B cell (primary cell): ENCODE measurements at regions not wholly inside any gene's neighbourhood (a gene's known extent, or its start where the extent isn't known, plus 50 kb on each side); places are given as distances from the start of the nearest gene placed in this dataset.

ENCODE experiments used
- ATAC-seq: fragments of 200-7000 bp; cut with Tn5 transposase; one replicate; pipeline ENCODE4 v1.10.0; 2021; ENCODE audit warnings: low read depth, mild to moderate bottlenecking, moderate number of reproducible peaks, moderate library complexity
- CTCF ChIA-PET: fragments of 350-600 bp; sonication (Branson Sonifier 250); formaldehyde crosslinking; loops from one replicate; lab custom pipeline; 2021; ENCODE audit warnings: antibody characterized with exemption, inconsistent platforms; lab: Charles Lee
- POLR2A ChIA-PET: fragments of 350-600 bp; sonication (Branson Sonifier 250); formaldehyde crosslinking; loops from one replicate; lab custom pipeline; 2021; ENCODE audit warnings: antibody characterized with exemption; lab: Charles Lee
- DNase-seq: peaks from one replicate; pipeline ENCODE4 v3.0.0; 2013
- H2AFZ ChIP-seq: 2 replicates; pipeline ENCODE4 v1.6.1; 2012; ENCODE audit warnings: mild to moderate bottlenecking, low read depth, low read length; ENCODE audit not compliant: insufficient read depth, poor library complexity, severe bottlenecking
- H3K27ac ChIP-seq, 2 donors: 1 replicate in 1 of 2; 2 replicates in 1 of 2; pipeline ENCODE4 v1.5.1; 2012 to 2013; ENCODE audit warnings: low read length in 2 of 2, mild to moderate bottlenecking in 2 of 2, moderate library complexity in 1 of 2
- H3K27me3 ChIP-seq, 4 experiments: fragments of 200-600 bp in 1 of 4; sonication (generic) in 1 of 4; replicated peaks in 1 of 4; 1 replicate in 2 of 4; 2 replicates in 2 of 4; pipeline versions ENCODE4 v1.6.1 to v1.7.0; 2013 to 2016; ENCODE audit warnings: low read length in 3 of 4, mild to moderate bottlenecking in 2 of 4, mixed read lengths in 1 of 4, moderate library complexity in 1 of 4; ENCODE audit not compliant: insufficient read depth in 4 of 4, control insufficient read depth in 3 of 4; ENCODE audit errors: control extremely low read depth in 1 of 4
- H3K36me3 ChIP-seq, 2 experiments: replicated peaks in 1 of 2; 1 replicate in 1 of 2; 2 replicates in 1 of 2; pipeline versions ENCODE4 v1.6.1 to v1.7.1; 2013; ENCODE audit warnings: low read length in 1 of 2; ENCODE audit not compliant: insufficient read depth in 2 of 2, control insufficient read depth in 1 of 2; ENCODE audit errors: control extremely low read depth in 1 of 2, extremely low read depth in 1 of 2
- H3K4me1 ChIP-seq, 2 donors: fragments of 200-600 bp in 1 of 2; sonication (generic) in 1 of 2; 1 replicate in 1 of 2; 2 replicates in 1 of 2; pipeline versions ENCODE4 v1.5.1 to v1.6.1; 2013 to 2017; ENCODE audit warnings: low read length in 2 of 2; ENCODE audit not compliant: control insufficient read depth in 2 of 2, insufficient read depth in 2 of 2
- H3K4me2 ChIP-seq: replicated peaks from 2 replicates; pipeline ENCODE3; 2012; ENCODE audit warnings: mild to moderate bottlenecking, low read depth, low read length; ENCODE audit not compliant: poor library complexity, severe bottlenecking
- H3K4me3 ChIP-seq, 5 experiments: fragments of 200-600 bp in 1 of 5; sonication (generic) in 1 of 5; 1 replicate in 3 of 5; 2 replicates in 2 of 5; pipeline versions ENCODE4 v1.5.1 to v1.7.0; 2011 to 2016; ENCODE audit warnings: low read length in 4 of 5, mild to moderate bottlenecking in 4 of 5, low read depth in 2 of 5, control low read depth in 1 of 5, moderate library complexity in 1 of 5; ENCODE audit not compliant: insufficient read depth in 1 of 5; ENCODE audit errors: control extremely low read depth in 1 of 5, extremely low read depth in 1 of 5
- H3K79me2 ChIP-seq: fragments of 200-600 bp; sonication (generic); one replicate; pipeline ENCODE4 v1.6.0; 2016; ENCODE audit warnings: low read length; ENCODE audit not compliant: control insufficient read depth, insufficient read depth
- H3K9ac ChIP-seq: fragments of 200-600 bp; sonication (generic); 2 replicates; pipeline ENCODE4 v1.6.1; 2017; ENCODE audit warnings: mild to moderate bottlenecking, low read length, moderate library complexity
- H3K9me3 ChIP-seq, 3 donors: one replicate each; pipeline versions ENCODE4 v1.6.1 to v1.7.1; 2013; ENCODE audit warnings: low read length in 2 of 3; ENCODE audit not compliant: control insufficient read depth in 2 of 3, insufficient read depth in 1 of 3; ENCODE audit errors: control extremely low read depth in 1 of 3
- H4K20me1 ChIP-seq: 2 replicates; pipeline ENCODE4 v1.6.0; 2012; ENCODE audit warnings: mild to moderate bottlenecking, low read length; ENCODE audit not compliant: insufficient read depth, control insufficient read depth, poor library complexity, severe bottlenecking
- H3K27ac Mint-ChIP-seq: one replicate; pipeline ENCODE4 v1.8.0; 2021; ENCODE audit warnings: mixed read lengths
- H3K27me3 Mint-ChIP-seq: one replicate; pipeline ENCODE4 v1.8.0; 2021; ENCODE audit warnings: mixed read lengths
- H3K4me1 Mint-ChIP-seq: one replicate; pipeline ENCODE4 v1.8.0; 2021; ENCODE audit warnings: mixed read lengths
- H3K4me3 Mint-ChIP-seq: one replicate; pipeline ENCODE4 v1.8.0; 2021; ENCODE audit warnings: mixed read lengths
- H3K9me3 Mint-ChIP-seq: one replicate; pipeline ENCODE4 v1.8.0; 2022; ENCODE audit warnings: mixed read lengths; ENCODE audit not compliant: insufficient read depth
- EZH2 ChIP-seq: IDR thresholded peaks from 2 replicates; pipeline ENCODE4 v1.6.1; 2012; ENCODE audit warnings: borderline replicate concordance, low read depth, mild to moderate bottlenecking, moderate library complexity, low read length; ENCODE audit not compliant: insufficient read depth, poor library complexity, severe bottlenecking
- WGBS: methylation state at CpG from one replicate; pipeline ENCODE4 v1.1.5; 2013; ENCODE audit warnings: missing lambda C conversion rate; ENCODE audit not compliant: insufficient coverage; 5-methylcytosine and 5-hydroxymethylcytosine counted together
- intact Hi-C: fragments of 100-400 bp; cut with micrococcal nuclease; formaldehyde crosslinking; loops from one replicate; pipeline ENCODE4 v1.10.0; 2022
- TF ChIP-seq, protein P1 (sequence below): fragments of 200-600 bp; IDR thresholded peaks from one replicate; pipeline ENCODE4 v1.8.0; 2022; ENCODE audit warnings: antibody characterized with exemption, mild to moderate bottlenecking

DNA sequence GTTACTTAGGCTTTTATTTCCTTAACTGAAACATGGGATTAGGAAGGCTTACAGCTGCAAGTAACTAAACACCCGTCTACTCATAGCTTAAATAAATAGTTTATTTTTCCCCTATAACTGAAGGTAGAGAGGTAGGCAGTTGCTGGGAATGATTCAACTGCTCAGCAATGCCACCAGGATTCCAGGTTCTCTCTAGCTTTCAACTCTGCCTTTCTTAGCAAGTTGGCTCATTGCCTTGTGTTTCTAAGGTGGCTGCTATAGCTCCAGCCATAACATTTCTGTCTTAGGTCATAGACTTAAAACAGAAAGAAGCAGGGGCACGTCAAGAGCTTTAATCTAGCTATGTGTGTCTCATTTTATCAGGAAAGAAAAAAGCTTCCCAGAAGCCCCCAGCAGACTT, 103.7 kb upstream of the MDM1 start:
- Histone ChIP-seq H3K4me2 (no peak overlapping the region), H4K20me1 (no peaks in the 10 kb centered on the region), H2AFZ (no peak overlapping the region), H3K79me2 (peaks cover 10% of the 10 kb centered on the region), H3K27ac (no peak overlapping the region), H3K27me3 (no peaks in the 10 kb centered on the region), H3K9ac (no peak overlapping the region), H3K36me3 (no peaks in the 10 kb centered on the region), H3K9me3 (peaks cover 0 to 6% (median 0%) of the 10 kb centered on the region in 3 donors), H3K4me3 (no peak overlapping the region), H3K4me1 (no peaks in the 10 kb centered on the region)
- Mint-ChIP-seq H3K27ac (no peak overlapping the region), H3K4me1 (peaks cover 5% of the 10 kb centered on the region), H3K27me3 (no peaks in the 10 kb centered on the region), H3K4me3 (no peak overlapping the region), H3K9me3 (peaks cover 2% of the 10 kb centered on the region)
- ATAC-seq (no peak), DNase-seq (no peak)
- no CpG with 5 or more reads among the region's 2 CpGs for WGBS
- intact Hi-C loops: no loop called here
- ChIA-PET CTCF (interaction anchor here (0.6 to 0.9 kb wide), 2 partner anchors 11 to 274 kb away, joined by 3 read pairs; no protein-coding TSS in a partner anchor), POLR2A (no interaction called here)
- no peak for TF ChIP-seq EZH2
- TF ChIP-seq, protein P1, sequence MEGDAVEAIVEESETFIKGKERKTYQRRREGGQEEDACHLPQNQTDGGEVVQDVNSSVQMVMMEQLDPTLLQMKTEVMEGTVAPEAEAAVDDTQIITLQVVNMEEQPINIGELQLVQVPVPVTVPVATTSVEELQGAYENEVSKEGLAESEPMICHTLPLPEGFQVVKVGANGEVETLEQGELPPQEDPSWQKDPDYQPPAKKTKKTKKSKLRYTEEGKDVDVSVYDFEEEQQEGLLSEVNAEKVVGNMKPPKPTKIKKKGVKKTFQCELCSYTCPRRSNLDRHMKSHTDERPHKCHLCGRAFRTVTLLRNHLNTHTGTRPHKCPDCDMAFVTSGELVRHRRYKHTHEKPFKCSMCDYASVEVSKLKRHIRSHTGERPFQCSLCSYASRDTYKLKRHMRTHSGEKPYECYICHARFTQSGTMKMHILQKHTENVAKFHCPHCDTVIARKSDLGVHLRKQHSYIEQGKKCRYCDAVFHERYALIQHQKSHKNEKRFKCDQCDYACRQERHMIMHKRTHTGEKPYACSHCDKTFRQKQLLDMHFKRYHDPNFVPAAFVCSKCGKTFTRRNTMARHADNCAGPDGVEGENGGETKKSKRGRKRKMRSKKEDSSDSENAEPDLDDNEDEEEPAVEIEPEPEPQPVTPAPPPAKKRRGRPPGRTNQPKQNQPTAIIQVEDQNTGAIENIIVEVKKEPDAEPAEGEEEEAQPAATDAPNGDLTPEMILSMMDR: no peak

DNA sequence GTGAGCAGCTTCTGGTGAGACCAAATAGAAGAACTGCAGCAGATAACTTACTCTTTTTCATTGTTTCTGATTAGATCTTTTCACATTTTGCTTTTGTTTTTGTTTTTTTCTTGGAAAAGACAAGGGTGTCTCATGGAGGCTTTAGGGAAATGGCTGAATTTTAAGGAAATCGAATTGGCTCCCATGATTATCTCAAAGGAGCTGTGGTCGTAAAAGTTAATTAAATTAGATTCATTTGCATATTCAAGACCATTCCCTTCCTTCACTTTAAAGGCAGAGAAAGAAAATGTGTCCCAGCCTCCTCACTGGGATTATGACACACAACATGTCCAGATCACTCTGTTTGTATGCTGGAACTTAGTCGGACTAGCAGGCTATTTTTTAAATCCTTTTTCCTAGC, 106.4 kb upstream of the MDM1 start:
- DNase-seq (no peak), ATAC-seq (no peak)
- H3K9me3 Mint-ChIP-seq: peaks cover 2% of the 10 kb centered on the region
- Histone ChIP-seq H2AFZ (no peak overlapping the region), H3K27ac (no peak overlapping the region), H4K20me1 (no peaks in the 10 kb centered on the region), H3K4me1 (no peaks in the 10 kb centered on the region), H3K9me3 (peaks cover 0 to 6% (median 0%) of the 10 kb centered on the region in 3 donors), H3K4me2 (no peak overlapping the region), H3K36me3 (no peaks in the 10 kb centered on the region), H3K27me3 (no peaks in the 10 kb centered on the region), H3K4me3 (no peak overlapping the region), H3K9ac (no peak overlapping the region), H3K79me2 (peaks cover 16% of the 10 kb centered on the region)
- H3K4me3 Mint-ChIP-seq: no peak overlapping the region
- no peak for TF ChIP-seq EZH2
- TF ChIP-seq, protein P1: no peak
- peaks cover 20% of the 10 kb centered on the region for H3K4me1 Mint-ChIP-seq
- CTCF ChIA-PET: interaction anchor here (0.9 kb wide), 1 partner anchor 41 kb away, joined by 3 read pairs; no protein-coding TSS in a partner anchor
- WGBS: no CpG with 5 or more reads among the region's 3 CpGs
- no peaks in the 10 kb centered on the region for H3K27me3 Mint-ChIP-seq
- H3K27ac Mint-ChIP-seq: no peak overlapping the region
- intact Hi-C loops: no loop called here
- POLR2A ChIA-PET: no interaction called here
